Mucosa of rectum (tissue), 2 donors: ENCODE measurements at regions not wholly inside any gene's neighbourhood (a gene's known extent, or its start where the extent isn't known, plus 50 kb on each side); places are given as distances from the start of the nearest gene placed in this dataset.

Source experiments
- H3K27ac ChIP-seq, 2 donors: one replicate each; pipeline ENCODE4 v1.7.0; 2013; ENCODE audit warnings: inconsistent platforms in 2 of 2, low read depth in 2 of 2, low read length in 2 of 2
- H3K27me3 ChIP-seq, 2 donors: one replicate each; pipeline ENCODE4 v1.7.0; 2013; ENCODE audit warnings: low read length in 2 of 2; ENCODE audit not compliant: control insufficient read depth in 2 of 2, insufficient read depth in 2 of 2
- H3K36me3 ChIP-seq, 2 donors: one replicate each; pipeline ENCODE4 v1.7.0; 2013; ENCODE audit warnings: low read length in 2 of 2; ENCODE audit not compliant: control insufficient read depth in 2 of 2, insufficient read depth in 2 of 2
- H3K4me1 ChIP-seq, 2 donors: one replicate each; pipeline ENCODE4 v1.7.0; 2013; ENCODE audit warnings: low read length in 2 of 2, mild to moderate bottlenecking in 1 of 2; ENCODE audit not compliant: control insufficient read depth in 2 of 2, insufficient read depth in 2 of 2
- H3K4me3 ChIP-seq, 2 donors: one replicate each; pipeline ENCODE4 v1.7.0; 2013; ENCODE audit warnings: low read length in 2 of 2
- H3K9ac ChIP-seq, 2 donors: one replicate each; pipeline ENCODE4 v1.7.0; 2013; ENCODE audit warnings: low read length in 2 of 2, low read depth in 1 of 2, mild to moderate bottlenecking in 1 of 2
- H3K9me3 ChIP-seq, 2 donors: one replicate each; pipeline ENCODE4 v1.7.0; 2013; ENCODE audit warnings: low read length in 2 of 2; ENCODE audit not compliant: control insufficient read depth in 2 of 2
- donor health status: healthy.
- donor health status: Normal muscosa, but diverticular disease.

GRCh38 chr2:236986524-236987330, 99.0 kb upstream of the COPS8 start:
- no peak overlapping the region for H3K9ac ChIP-seq
- no peaks in the 10 kb centered on the region for H3K27me3 ChIP-seq
- no peak overlapping the region for H3K27ac ChIP-seq
- H3K4me1 ChIP-seq: no peaks in the 10 kb centered on the region
- H3K9me3 ChIP-seq: peaks cover 0 to 3% of the 10 kb centered on the region in 2 donors
- no peaks in the 10 kb centered on the region for H3K36me3 ChIP-seq
- H3K4me3 ChIP-seq: no peak overlapping the region

DNA sequence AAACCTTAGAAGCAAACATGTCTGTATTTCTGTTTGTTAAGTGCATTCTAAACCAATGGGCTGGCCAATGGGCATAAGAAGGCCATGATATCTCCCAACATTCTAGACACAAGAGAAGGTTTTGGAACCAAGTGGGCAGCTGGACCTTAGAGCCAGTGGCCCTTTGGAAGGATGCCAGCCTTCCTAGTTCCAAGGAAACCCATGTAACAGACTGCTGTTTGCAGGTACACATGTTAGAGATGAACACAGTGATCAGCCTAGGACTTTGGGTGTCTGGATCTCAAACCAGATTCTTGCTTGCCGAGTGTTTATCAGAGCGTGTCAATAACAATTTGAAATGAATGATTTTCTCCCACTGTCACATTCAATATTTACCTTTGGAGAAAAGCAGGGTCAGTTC, 97.5 kb upstream of the COPS8 start:
- Histone ChIP-seq H3K9ac (no peak overlapping the region), H3K27ac (no peak overlapping the region), H3K36me3 (no peaks in the 10 kb centered on the region), H3K27me3 (no peaks in the 10 kb centered on the region), H3K4me1 (no peaks in the 10 kb centered on the region), H3K9me3 (peaks cover 0 to 1% of the 10 kb centered on the region in 2 donors), H3K4me3 (no peak overlapping the region)

- H3K27ac ChIP-seq: peak overlapping the region in 1 of 2 donors; percentile 1
- H3K27me3 ChIP-seq: no peaks in the 10 kb centered on the region
- H3K9ac ChIP-seq: no peak overlapping the region
These were observed 96.7 kb upstream of the COPS8 start for GRCh38 chr2:236988690-236989624.

GRCh38 chr2:236990552-236990951, 95.1 kb upstream of the COPS8 start:
- Histone ChIP-seq H3K27ac (no peak overlapping the region), H3K4me3 (no peak overlapping the region), H3K27me3 (peaks cover 0 to 3% of the 10 kb centered on the region in 2 donors), H3K9me3 (no peaks in the 10 kb centered on the region), H3K36me3 (no peaks in the 10 kb centered on the region), H3K9ac (no peak overlapping the region), H3K4me1 (no peaks in the 10 kb centered on the region)

More at GRCh38 chr2:236988690-236989624, 96.7 kb upstream of the COPS8 start:
- Histone ChIP-seq H3K9me3 (no peaks in the 10 kb centered on the region), H3K36me3 (no peaks in the 10 kb centered on the region), H3K4me1 (no peaks in the 10 kb centered on the region), H3K4me3 (no peak overlapping the region)

GRCh38 chr2:236991874-236992273, 93.8 kb upstream of the COPS8 start:
- no peak overlapping the region for H3K4me3 ChIP-seq
- H3K27me3 ChIP-seq: peaks cover 0 to 3% of the 10 kb centered on the region in 2 donors
- no peaks in the 10 kb centered on the region for H3K36me3 ChIP-seq
- H3K27ac ChIP-seq: no peak overlapping the region
- H3K4me1 ChIP-seq: no peaks in the 10 kb centered on the region
- no peaks in the 10 kb centered on the region for H3K9me3 ChIP-seq
- no peak overlapping the region for H3K9ac ChIP-seq

- H3K9ac ChIP-seq: no peak overlapping the region
- no peaks in the 10 kb centered on the region for H3K9me3 ChIP-seq
- no peak overlapping the region for H3K27ac ChIP-seq
- H3K27me3 ChIP-seq: peaks cover 0 to 3% of the 10 kb centered on the region in 2 donors
- H3K4me1 ChIP-seq: no peaks in the 10 kb centered on the region
- no peak overlapping the region for H3K4me3 ChIP-seq
- H3K36me3 ChIP-seq: no peaks in the 10 kb centered on the region
These were observed 92.4 kb upstream of the COPS8 start for GRCh38 chr2:236993286-236993685.

DNA sequence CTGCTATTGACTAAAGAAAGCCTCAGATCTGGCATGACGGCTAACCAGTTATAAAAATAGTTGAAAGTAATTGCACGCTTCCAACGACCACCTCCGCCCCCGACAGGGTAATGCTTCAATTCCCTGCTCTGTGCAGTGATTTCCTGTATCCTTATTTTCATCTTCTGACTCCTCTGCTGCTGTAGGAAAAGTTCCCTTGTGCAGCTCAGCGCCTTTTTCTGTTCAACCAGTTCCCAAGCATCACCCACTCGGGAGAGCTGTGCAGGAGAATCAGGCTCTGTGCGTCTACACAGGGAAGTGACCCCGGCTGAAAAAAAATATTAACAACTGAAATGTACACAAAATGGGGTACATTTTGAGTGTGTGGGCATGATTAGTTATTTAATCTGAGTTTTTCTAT, 91.3 kb upstream of the COPS8 start:
- Histone ChIP-seq H3K9ac (no peak overlapping the region), H3K4me1 (no peaks in the 10 kb centered on the region), H3K4me3 (no peak overlapping the region), H3K27ac (no peak overlapping the region), H3K36me3 (no peaks in the 10 kb centered on the region), H3K27me3 (peaks cover 0 to 3% of the 10 kb centered on the region in 2 donors), H3K9me3 (no peaks in the 10 kb centered on the region)

DNA sequence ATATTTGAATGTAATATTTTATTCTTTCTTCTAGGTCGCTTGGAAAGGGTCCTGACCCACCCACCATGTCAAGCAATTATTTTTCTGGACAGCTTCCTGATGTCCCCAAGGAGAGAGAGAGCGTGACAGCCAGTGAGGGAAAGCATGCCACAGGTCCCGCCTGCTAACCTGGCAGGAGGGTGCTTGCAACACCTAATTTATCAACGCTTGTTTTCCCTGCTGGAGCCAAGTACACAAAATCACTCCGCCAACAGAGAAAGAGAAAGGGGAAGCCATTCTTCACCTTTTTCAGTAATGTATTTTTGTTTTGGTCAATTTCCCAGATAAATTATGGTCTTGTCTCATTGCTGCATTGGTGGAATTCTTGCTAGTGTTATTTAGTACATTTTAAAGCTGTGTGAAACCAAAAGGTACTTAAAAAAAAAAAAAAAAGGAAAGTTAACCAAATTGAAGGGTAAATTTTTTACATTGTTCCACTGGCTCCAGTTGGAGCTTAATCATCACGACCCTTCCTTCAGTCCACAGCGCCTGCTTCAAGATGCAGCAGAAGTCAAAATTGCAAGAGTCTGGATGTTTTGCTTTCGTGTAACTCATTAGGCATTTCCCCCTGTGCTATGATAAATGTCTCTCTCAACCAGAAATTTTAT, 88.5 kb upstream of the COPS8 start:
- H3K36me3 ChIP-seq: no peaks in the 10 kb centered on the region
- H3K9ac ChIP-seq: no peak overlapping the region
- H3K4me1 ChIP-seq: no peaks in the 10 kb centered on the region
- no peaks in the 10 kb centered on the region for H3K9me3 ChIP-seq
- H3K27ac ChIP-seq: no peak overlapping the region
- H3K27me3 ChIP-seq: peaks cover 0 to 3% of the 10 kb centered on the region in 2 donors
- H3K4me3 ChIP-seq: no peak overlapping the region

DNA sequence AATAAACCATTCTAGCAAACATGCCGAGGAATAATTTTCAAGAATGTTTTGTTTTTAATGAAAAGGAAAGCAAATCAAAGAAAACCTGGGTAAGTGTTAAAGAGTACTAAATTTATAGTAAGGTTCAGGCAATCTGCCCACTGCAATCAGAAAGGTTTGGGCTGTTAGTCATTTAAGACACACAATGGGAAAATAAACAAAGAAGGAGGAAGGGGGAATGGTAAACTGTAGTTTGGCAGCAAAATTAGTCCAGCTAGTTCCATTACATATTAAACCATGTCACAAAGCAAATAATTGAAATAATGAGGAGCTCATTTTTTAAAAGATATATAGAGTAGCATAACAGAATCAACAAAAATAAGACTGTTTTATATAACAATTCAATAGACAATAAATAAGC, 87.5 kb upstream of the COPS8 start:
- Histone ChIP-seq H3K27ac (no peak overlapping the region), H3K36me3 (no peaks in the 10 kb centered on the region), H3K4me1 (no peaks in the 10 kb centered on the region), H3K27me3 (peaks cover 0 to 3% of the 10 kb centered on the region in 2 donors), H3K9ac (no peak overlapping the region), H3K4me3 (no peak overlapping the region), H3K9me3 (no peaks in the 10 kb centered on the region)

DNA sequence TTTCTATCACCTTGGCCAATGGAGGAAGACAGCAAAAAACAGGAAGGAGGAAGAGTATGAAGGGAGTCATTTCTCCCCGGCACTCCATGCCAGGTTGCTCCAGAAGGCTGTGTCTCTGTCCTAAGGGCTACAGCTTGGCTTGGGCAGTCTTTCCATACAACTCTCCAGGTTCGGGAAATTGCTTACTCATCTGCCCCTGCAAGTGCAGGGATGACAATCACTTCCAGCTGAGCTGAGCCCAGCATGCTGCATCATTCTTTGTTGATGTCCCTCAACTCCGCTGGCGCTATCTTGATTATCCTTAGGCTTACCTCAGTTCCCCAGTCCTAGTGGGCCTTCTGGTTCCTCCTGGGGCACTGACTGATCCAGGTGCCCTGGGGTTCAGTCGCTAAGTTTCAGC, 86.9 kb upstream of the COPS8 start:
- Histone ChIP-seq H3K9ac (no peak overlapping the region), H3K27me3 (peaks cover 0 to 3% of the 10 kb centered on the region in 2 donors), H3K4me3 (no peak overlapping the region), H3K9me3 (no peaks in the 10 kb centered on the region), H3K27ac (no peak overlapping the region), H3K4me1 (no peaks in the 10 kb centered on the region), H3K36me3 (no peaks in the 10 kb centered on the region)
